Dedifferentiated amniotic fluid mesenchymal stem cell (primary cell): ENCODE measurements at regions not wholly inside any gene's neighbourhood (a gene's known extent, or its start where the extent isn't known, plus 50 kb on each side); places are given as distances from the start of the nearest gene placed in this dataset.

Source experiments
- DNase-seq: peaks from one replicate; pipeline ENCODE4 v3.0.0-alpha.2; 2016; ENCODE audit errors: extremely low spot score

GRCh38 chr10:24793648-24794379, 70.1 kb upstream of the ARHGAP21 start:
- DNase-seq = no peak

- DNase-seq = no peak
Observed at GRCh38 chr10:24792638-24793037, 69.0 kb upstream of the ARHGAP21 start.

GRCh38 chr10:24791084-24791726, 67.5 kb upstream of the ARHGAP21 start:
- no peak for DNase-seq

GRCh38 chr10:24790599-24790998, 66.9 kb upstream of the ARHGAP21 start:
- no peak for DNase-seq

GRCh38 chr10:24790073-24790472, 66.4 kb upstream of the ARHGAP21 start:
- DNase-seq = no peak

GRCh38 chr10:24784923-24785322, 61.2 kb upstream of the ARHGAP21 start:
- DNase-seq = no peak

GRCh38 chr10:24784061-24784460, 60.4 kb upstream of the ARHGAP21 start:
- DNase-seq = no peak

GRCh38 chr10:24783504-24783903, 59.8 kb upstream of the ARHGAP21 start:
- DNase-seq = no peak

- no peak for DNase-seq
Observed at GRCh38 chr10:24779737-24780136, 56.0 kb upstream of the ARHGAP21 start.

GRCh38 chr10:24778298-24778697, 54.6 kb upstream of the ARHGAP21 start:
- DNase-seq = no peak

GRCh38 chr10:24777196-24777595, 53.5 kb upstream of the ARHGAP21 start:
- peak; percentile 15 for DNase-seq

- DNase-seq = no peak
Observed at GRCh38 chr10:24773939-24774589, 50.4 kb upstream of the ARHGAP21 start.
